ENCODE measurements at regions not wholly inside any gene's neighbourhood (a gene's known extent, or its start where the extent isn't known, plus 50 kb on each side); places are given as distances from the start of the nearest gene placed in this dataset.

DNA sequence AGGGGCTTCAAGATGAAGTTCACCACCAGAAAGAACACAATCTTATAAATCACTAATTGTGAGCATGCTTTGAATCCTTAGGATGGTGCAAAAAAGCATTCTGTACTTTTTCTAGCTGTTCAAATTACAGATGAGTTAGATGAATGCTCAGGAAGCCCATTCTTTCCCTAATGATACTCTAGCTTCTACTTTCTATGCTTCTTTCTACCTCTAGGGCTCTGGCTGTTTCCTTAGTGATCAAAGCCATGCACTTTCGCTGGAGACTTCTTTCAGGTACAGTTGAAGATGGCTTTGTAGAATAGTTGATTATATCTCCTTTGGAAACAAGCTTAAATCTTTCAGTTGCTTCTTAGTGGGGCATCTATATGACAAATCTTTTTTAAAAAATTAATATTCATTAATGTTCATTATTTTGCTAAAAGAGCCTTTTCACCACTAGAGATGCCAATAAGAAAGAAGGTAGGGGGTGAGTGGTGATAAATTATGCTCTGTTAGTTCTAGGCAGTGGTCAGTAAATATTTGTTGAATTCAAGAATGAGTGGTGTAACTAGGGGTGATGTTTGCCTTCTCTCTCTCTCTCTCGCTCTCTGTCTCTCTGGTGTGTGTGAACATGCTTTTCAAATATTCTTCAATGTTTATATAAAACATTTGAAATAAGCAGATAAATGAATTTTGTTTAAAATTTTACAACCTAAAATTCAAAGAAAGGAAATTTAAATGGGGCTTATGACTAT, 169.4 kb downstream of the GLUD2 start:
- TF ChIP-seq YY1 (IDR thresholded peaks at IDR 0.05) (no peak), GABPA (IDR thresholded peaks at IDR 0.05 in 1 of 2, conservative IDR thresholded peaks at IDR 0.05 in 1 of 2) (no peak), FOXA1 (IDR thresholded peaks at IDR 0.05) (no peak)
- TF ChIP-seq, protein P1, sequence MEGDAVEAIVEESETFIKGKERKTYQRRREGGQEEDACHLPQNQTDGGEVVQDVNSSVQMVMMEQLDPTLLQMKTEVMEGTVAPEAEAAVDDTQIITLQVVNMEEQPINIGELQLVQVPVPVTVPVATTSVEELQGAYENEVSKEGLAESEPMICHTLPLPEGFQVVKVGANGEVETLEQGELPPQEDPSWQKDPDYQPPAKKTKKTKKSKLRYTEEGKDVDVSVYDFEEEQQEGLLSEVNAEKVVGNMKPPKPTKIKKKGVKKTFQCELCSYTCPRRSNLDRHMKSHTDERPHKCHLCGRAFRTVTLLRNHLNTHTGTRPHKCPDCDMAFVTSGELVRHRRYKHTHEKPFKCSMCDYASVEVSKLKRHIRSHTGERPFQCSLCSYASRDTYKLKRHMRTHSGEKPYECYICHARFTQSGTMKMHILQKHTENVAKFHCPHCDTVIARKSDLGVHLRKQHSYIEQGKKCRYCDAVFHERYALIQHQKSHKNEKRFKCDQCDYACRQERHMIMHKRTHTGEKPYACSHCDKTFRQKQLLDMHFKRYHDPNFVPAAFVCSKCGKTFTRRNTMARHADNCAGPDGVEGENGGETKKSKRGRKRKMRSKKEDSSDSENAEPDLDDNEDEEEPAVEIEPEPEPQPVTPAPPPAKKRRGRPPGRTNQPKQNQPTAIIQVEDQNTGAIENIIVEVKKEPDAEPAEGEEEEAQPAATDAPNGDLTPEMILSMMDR (IDR thresholded peaks at IDR 0.05; ENCODE audit: low read depth, low read length, missing input control), result no peak
- Histone ChIP-seq H3K9me3 (ENCODE audit: control insufficient read depth in 4 of 4, low read length in 3 of 4) (no peaks in the 10 kb centered on the region), H3K27ac (ENCODE audit: low read depth in 1 of 2, low read length in 2 of 2) (no peak overlapping the region), H3K4me3 (ENCODE audit: low read depth in 1 of 3, low read length in 3 of 3) (no peak overlapping the region), H3K9ac (ENCODE audit: low read depth in 1 of 2, low read length in 2 of 2) (no peak overlapping the region), H3K27me3 (ENCODE audit: control insufficient read depth in 4 of 4, insufficient read depth in 4 of 4, low read length in 3 of 4) (no peaks in the 10 kb centered on the region), H3K4me1 (ENCODE audit: control insufficient read depth in 4 of 4, insufficient read depth in 4 of 4, low read length in 3 of 4) (no peaks in the 10 kb centered on the region), H3K36me3 (ENCODE audit: control insufficient read depth in 4 of 4, insufficient read depth in 3 of 4, low read depth in 1 of 4, low read length in 3 of 4) (no peaks in the 10 kb centered on the region)
- 57% methylated on average over 2 of the region's 2 CpGs for WGBS
- no peak for DNase-seq (ENCODE audit: low spot score)

- Histone ChIP-seq H3K36me3 (ENCODE audit: control insufficient read depth in 4 of 4, insufficient read depth in 3 of 4, low read depth in 1 of 4, low read length in 3 of 4) (no peaks in the 10 kb centered on the region), H3K9ac (ENCODE audit: low read depth in 1 of 2, low read length in 2 of 2) (no peak overlapping the region), H3K9me3 (ENCODE audit: control insufficient read depth in 4 of 4, low read length in 3 of 4) (peaks cover 0 to 3% (median 0%) of the 10 kb centered on the region in 4 donors), H3K27me3 (ENCODE audit: control insufficient read depth in 4 of 4, insufficient read depth in 4 of 4, low read length in 3 of 4) (no peaks in the 10 kb centered on the region), H3K27ac (ENCODE audit: low read depth in 1 of 2, low read length in 2 of 2) (no peak overlapping the region), H3K4me1 (ENCODE audit: control insufficient read depth in 4 of 4, insufficient read depth in 4 of 4, low read length in 3 of 4) (no peaks in the 10 kb centered on the region), H3K4me3 (ENCODE audit: low read depth in 1 of 3, low read length in 3 of 3) (no peak overlapping the region)
- no peak for DNase-seq (ENCODE audit: low spot score)
- TF ChIP-seq, protein P2, sequence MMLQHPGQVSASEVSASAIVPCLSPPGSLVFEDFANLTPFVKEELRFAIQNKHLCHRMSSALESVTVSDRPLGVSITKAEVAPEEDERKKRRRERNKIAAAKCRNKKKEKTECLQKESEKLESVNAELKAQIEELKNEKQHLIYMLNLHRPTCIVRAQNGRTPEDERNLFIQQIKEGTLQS (IDR thresholded peaks at IDR 0.05), result no peak
- TF ChIP-seq, protein P3, sequence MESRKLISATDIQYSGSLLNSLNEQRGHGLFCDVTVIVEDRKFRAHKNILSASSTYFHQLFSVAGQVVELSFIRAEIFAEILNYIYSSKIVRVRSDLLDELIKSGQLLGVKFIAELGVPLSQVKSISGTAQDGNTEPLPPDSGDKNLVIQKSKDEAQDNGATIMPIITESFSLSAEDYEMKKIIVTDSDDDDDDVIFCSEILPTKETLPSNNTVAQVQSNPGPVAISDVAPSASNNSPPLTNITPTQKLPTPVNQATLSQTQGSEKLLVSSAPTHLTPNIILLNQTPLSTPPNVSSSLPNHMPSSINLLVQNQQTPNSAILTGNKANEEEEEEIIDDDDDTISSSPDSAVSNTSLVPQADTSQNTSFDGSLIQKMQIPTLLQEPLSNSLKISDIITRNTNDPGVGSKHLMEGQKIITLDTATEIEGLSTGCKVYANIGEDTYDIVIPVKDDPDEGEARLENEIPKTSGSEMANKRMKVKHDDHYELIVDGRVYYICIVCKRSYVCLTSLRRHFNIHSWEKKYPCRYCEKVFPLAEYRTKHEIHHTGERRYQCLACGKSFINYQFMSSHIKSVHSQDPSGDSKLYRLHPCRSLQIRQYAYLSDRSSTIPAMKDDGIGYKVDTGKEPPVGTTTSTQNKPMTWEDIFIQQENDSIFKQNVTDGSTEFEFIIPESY (IDR thresholded peaks at IDR 0.05), result no peak
- no peak for TF ChIP-seq FOXA1 (IDR thresholded peaks at IDR 0.05)
- TF ChIP-seq SP1 (IDR thresholded peaks at IDR 0.05), result peak; percentile 10
- TF ChIP-seq HNF4A (conservative IDR thresholded peaks at IDR 0.05), result peak; percentile 28 to 52
- 53% methylated on average over 3 of the region's 3 CpGs for WGBS
These were observed 174.0 kb downstream of the GLUD2 start for GRCh38 chrX:121221322-121221977.

- H3K9ac ChIP-seq (ENCODE audit: low read depth in 1 of 2, low read length in 2 of 2), result no peak overlapping the region
- WGBS, result 82% methylated on average over 3 of the region's 3 CpGs
- H3K36me3 ChIP-seq (ENCODE audit: control insufficient read depth in 4 of 4, insufficient read depth in 3 of 4, low read depth in 1 of 4, low read length in 3 of 4), result no peaks in the 10 kb centered on the region
- DNase-seq (ENCODE audit: low spot score), result no peak
- H3K9me3 ChIP-seq (ENCODE audit: control insufficient read depth in 4 of 4, low read length in 3 of 4), result peaks cover 0 to 3% (median 0%) of the 10 kb centered on the region in 4 donors
- no peaks in the 10 kb centered on the region for H3K27me3 ChIP-seq (ENCODE audit: control insufficient read depth in 4 of 4, insufficient read depth in 4 of 4, low read length in 3 of 4)
- H3K4me1 ChIP-seq (ENCODE audit: control insufficient read depth in 4 of 4, insufficient read depth in 4 of 4, low read length in 3 of 4), result no peaks in the 10 kb centered on the region
- H3K4me3 ChIP-seq (ENCODE audit: low read depth in 1 of 3, low read length in 3 of 3), result no peak overlapping the region
- no peak overlapping the region for H3K27ac ChIP-seq (ENCODE audit: low read depth in 1 of 2, low read length in 2 of 2)
- TF ChIP-seq, protein P4, sequence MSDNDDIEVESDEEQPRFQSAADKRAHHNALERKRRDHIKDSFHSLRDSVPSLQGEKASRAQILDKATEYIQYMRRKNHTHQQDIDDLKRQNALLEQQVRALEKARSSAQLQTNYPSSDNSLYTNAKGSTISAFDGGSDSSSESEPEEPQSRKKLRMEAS (IDR thresholded peaks at IDR 0.05), result no peak
- TF ChIP-seq, protein P5, sequence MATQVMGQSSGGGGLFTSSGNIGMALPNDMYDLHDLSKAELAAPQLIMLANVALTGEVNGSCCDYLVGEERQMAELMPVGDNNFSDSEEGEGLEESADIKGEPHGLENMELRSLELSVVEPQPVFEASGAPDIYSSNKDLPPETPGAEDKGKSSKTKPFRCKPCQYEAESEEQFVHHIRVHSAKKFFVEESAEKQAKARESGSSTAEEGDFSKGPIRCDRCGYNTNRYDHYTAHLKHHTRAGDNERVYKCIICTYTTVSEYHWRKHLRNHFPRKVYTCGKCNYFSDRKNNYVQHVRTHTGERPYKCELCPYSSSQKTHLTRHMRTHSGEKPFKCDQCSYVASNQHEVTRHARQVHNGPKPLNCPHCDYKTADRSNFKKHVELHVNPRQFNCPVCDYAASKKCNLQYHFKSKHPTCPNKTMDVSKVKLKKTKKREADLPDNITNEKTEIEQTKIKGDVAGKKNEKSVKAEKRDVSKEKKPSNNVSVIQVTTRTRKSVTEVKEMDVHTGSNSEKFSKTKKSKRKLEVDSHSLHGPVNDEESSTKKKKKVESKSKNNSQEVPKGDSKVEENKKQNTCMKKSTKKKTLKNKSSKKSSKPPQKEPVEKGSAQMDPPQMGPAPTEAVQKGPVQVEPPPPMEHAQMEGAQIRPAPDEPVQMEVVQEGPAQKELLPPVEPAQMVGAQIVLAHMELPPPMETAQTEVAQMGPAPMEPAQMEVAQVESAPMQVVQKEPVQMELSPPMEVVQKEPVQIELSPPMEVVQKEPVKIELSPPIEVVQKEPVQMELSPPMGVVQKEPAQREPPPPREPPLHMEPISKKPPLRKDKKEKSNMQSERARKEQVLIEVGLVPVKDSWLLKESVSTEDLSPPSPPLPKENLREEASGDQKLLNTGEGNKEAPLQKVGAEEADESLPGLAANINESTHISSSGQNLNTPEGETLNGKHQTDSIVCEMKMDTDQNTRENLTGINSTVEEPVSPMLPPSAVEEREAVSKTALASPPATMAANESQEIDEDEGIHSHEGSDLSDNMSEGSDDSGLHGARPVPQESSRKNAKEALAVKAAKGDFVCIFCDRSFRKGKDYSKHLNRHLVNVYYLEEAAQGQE (IDR thresholded peaks at IDR 0.05), result no peak
- TF ChIP-seq RXRA (IDR thresholded peaks at IDR 0.05) (no peak), GABPA (IDR thresholded peaks at IDR 0.05 in 1 of 2, conservative IDR thresholded peaks at IDR 0.05 in 1 of 2) (no peak), SP1 (IDR thresholded peaks at IDR 0.05) (no peak), HNF4G (IDR thresholded peaks at IDR 0.05) (no peak), YY1 (IDR thresholded peaks at IDR 0.05) (no peak), NR2F2 (IDR thresholded peaks at IDR 0.05) (no peak), EGR1 (IDR thresholded peaks at IDR 0.05; ENCODE audit: low read depth in 2 of 2) (no peak), RAD21 (IDR thresholded peaks at IDR 0.05) (no peak), FOXA1 (IDR thresholded peaks at IDR 0.05) (no peak)
- TF ChIP-seq, protein P1 (IDR thresholded peaks at IDR 0.05; ENCODE audit: low read depth, low read length, missing input control), result no peak
These were observed 180.5 kb downstream of the GLUD2 start for GRCh38 chrX:121227888-121228287.
